GM23338 (cell line): ENCODE measurements at regions not wholly inside any gene's neighbourhood (a gene's known extent, or its start where the extent isn't known, plus 50 kb on each side); places are given as distances from the start of the nearest gene placed in this dataset.

Experiments used
- ATAC-seq: fragments of 200-7000 bp; cut with Tn5 transposase; 3 replicates; pipeline ENCODE4 v1.9.1; 2020
- DNase-seq: peaks from one replicate; pipeline ENCODE4 v3.0.0-alpha.2; 2015; ENCODE audit warnings: low spot score
- H2AFZ ChIP-seq: fragments of 200-600 bp; sonication (generic); 2 replicates; pipeline ENCODE4 v1.8.0; 2016; ENCODE audit warnings: antibody characterized with exemption, mild to moderate bottlenecking, moderate library complexity
- H3F3A ChIP-seq: fragments of 200-600 bp; sonication (generic); replicated peaks from 2 replicates; pipeline ENCODE4 v1.8.0; 2017; ENCODE audit warnings: antibody characterized with exemption, mixed run types, low read depth
- H3K27ac ChIP-seq: fragments of 200-600 bp; sonication (generic); 2 replicates; pipeline ENCODE4 v1.6.1; 2016; ENCODE audit warnings: low read depth
- H3K27me3 ChIP-seq: fragments of 200-600 bp; sonication (generic); 2 replicates; pipeline ENCODE4 v1.8.0; 2016; ENCODE audit warnings: mild to moderate bottlenecking, mixed run types, moderate library complexity; ENCODE audit not compliant: insufficient read depth
- H3K36me3 ChIP-seq: fragments of 200-600 bp; sonication (generic); 2 replicates; pipeline ENCODE4 v1.8.0; 2016; ENCODE audit warnings: mild to moderate bottlenecking; ENCODE audit not compliant: insufficient read depth
- H3K4me1 ChIP-seq: fragments of 200-600 bp; sonication (generic); 2 replicates; pipeline ENCODE4 v1.8.0; 2016; ENCODE audit warnings: mild to moderate bottlenecking, moderate library complexity; ENCODE audit not compliant: insufficient read depth
- H3K4me2 ChIP-seq: fragments of 200-600 bp; sonication (generic); 2 replicates; pipeline ENCODE4 v1.7.1; 2017; ENCODE audit warnings: mixed run types
- H3K4me3 ChIP-seq: fragments of 200-600 bp; sonication (generic); 2 replicates; pipeline ENCODE4 v1.6.1; 2016; ENCODE audit warnings: mixed run types
- H3K79me2 ChIP-seq: fragments of 200-600 bp; sonication (generic); replicated peaks from 2 replicates; pipeline ENCODE4 v1.8.0; 2017; ENCODE audit warnings: mild to moderate bottlenecking; ENCODE audit not compliant: insufficient read depth
- H3K9me2 ChIP-seq: fragments of 200-600 bp; sonication (generic); 2 replicates; pipeline ENCODE4 v1.8.0; 2017; ENCODE audit not compliant: insufficient read depth
- H4K20me1 ChIP-seq: fragments of 200-600 bp; sonication (generic); replicated peaks from 2 replicates; pipeline ENCODE4 v1.8.0; 2017; ENCODE audit warnings: mild to moderate bottlenecking; ENCODE audit not compliant: insufficient read depth
- H3K27ac Mint-ChIP-seq: 2 replicates; pipeline ENCODE4 v1.8.0; 2020; ENCODE audit warnings: inconsistent platforms, mild to moderate bottlenecking, moderate library complexity, mixed read lengths
- H3K27me3 Mint-ChIP-seq: 3 replicates; pipeline ENCODE4 v1.8.0; 2022; ENCODE audit warnings: low read depth, mild to moderate bottlenecking, moderate library complexity, mixed read lengths, inconsistent platforms; ENCODE audit not compliant: insufficient read depth, poor library complexity
- H3K36me3 Mint-ChIP-seq: 3 replicates; pipeline ENCODE4 v1.8.0; 2021; ENCODE audit warnings: low read depth, mild to moderate bottlenecking, inconsistent platforms, moderate library complexity, mixed read lengths
- H3K4me1 Mint-ChIP-seq: 3 replicates; pipeline ENCODE4 v1.8.0; 2020; ENCODE audit warnings: mild to moderate bottlenecking, inconsistent platforms, mixed read lengths
- H3K4me3 Mint-ChIP-seq: 3 replicates; pipeline ENCODE4 v1.8.0; 2021; ENCODE audit warnings: moderate library complexity, mild to moderate bottlenecking, inconsistent platforms, mixed read lengths
- H3K9me3 Mint-ChIP-seq: 3 replicates; pipeline ENCODE4 v1.8.0; 2020; ENCODE audit warnings: moderate library complexity, mild to moderate bottlenecking, inconsistent platforms, mixed read lengths
- CREB1 ChIP-seq: fragments of 250-450 bp; sonication (Bioruptor Pico); IDR thresholded peaks from 2 replicates; pipeline ENCODE4 v1.5.0; 2020; ENCODE audit warnings: low read depth, mild to moderate bottlenecking, moderate library complexity
- ETS1 ChIP-seq: IDR thresholded peaks from 2 replicates; pipeline ENCODE4 v1.6.1; 2016; ENCODE audit warnings: antibody characterized with exemption
- EZH2 ChIP-seq: fragments of 200-600 bp; sonication (generic); IDR thresholded peaks from one replicate; pipeline ENCODE4 v1.8.0; 2017; ENCODE audit warnings: antibody characterized with exemption, mild to moderate bottlenecking, low read depth; ENCODE audit not compliant: unreplicated experiment
- EZH2phosphoT487 ChIP-seq: fragments of 200-600 bp; sonication (generic); IDR thresholded peaks from one replicate; pipeline ENCODE4 v1.8.1; 2018; ENCODE audit warnings: antibody characterized with exemption; ENCODE audit not compliant: unreplicated experiment
- JUNB ChIP-seq: IDR thresholded peaks from one replicate; pipeline ENCODE4 v1.6.1; 2016; ENCODE audit warnings: antibody characterized with exemption; ENCODE audit not compliant: unreplicated experiment
- NANOG ChIP-seq: IDR thresholded peaks from 2 replicates; pipeline ENCODE4 v1.6.1; 2016; ENCODE audit warnings: antibody characterized with exemption, borderline replicate concordance
- POLR2AphosphoS5 ChIP-seq: IDR thresholded peaks from 2 replicates; pipeline ENCODE4 v1.6.1; 2016; ENCODE audit warnings: antibody characterized with exemption, low read depth
- STAT1 ChIP-seq: IDR thresholded peaks from one replicate; pipeline ENCODE4 v1.6.1; 2016; ENCODE audit warnings: antibody characterized with exemption; ENCODE audit not compliant: unreplicated experiment
- ZNF114 ChIP-seq: fragments of 250-450 bp; sonication (Bioruptor Pico); IDR thresholded peaks from 2 replicates; pipeline ENCODE4 v1.5.0; 2020; ENCODE audit warnings: mild to moderate bottlenecking, moderate library complexity
- ZNF331 ChIP-seq: fragments of 250-450 bp; sonication (Bioruptor Pico); IDR thresholded peaks from 2 replicates; pipeline ENCODE4 v1.5.0; 2020; ENCODE audit warnings: low read depth, mild to moderate bottlenecking, moderate library complexity
- TF ChIP-seq, protein P1 (sequence below): fragments of 250-450 bp; sonication (Bioruptor Pico); IDR thresholded peaks from 2 replicates; pipeline ENCODE4 v1.5.0; 2020; ENCODE audit warnings: mild to moderate bottlenecking, moderate library complexity
- TF ChIP-seq, protein P2 (sequence below), 2 experiments: fragments of 200-600 bp in 1 of 2; sonication (generic) in 1 of 2; conservative IDR thresholded peaks; 2 replicates each; pipeline versions ENCODE4 v1.5.1 to v1.6.1; 2016 to 2017; ENCODE audit warnings: antibody characterized with exemption in 2 of 2, low read depth in 2 of 2, mild to moderate bottlenecking in 2 of 2, moderate library complexity in 1 of 2

DNA sequence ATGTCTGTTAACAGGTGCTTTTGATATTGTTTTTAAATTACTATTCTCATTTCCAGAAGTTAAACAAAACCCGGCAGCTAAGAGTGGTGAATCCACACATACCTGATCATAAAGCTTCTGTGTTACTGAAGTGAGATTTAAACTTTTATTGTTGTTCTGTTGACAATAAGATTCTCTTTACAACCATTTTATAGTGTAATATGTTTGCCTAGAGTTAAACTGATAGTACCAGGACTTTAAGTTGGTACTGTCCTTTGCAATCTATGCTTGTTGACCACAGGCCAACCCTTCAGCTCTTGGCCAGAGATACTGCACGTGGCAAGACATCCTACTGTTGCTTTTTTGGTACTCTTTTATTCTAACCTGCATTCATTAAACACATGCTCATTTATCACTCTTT lies 806.2 kb downstream of the MTRR start:
- no peak overlapping the region for H2AFZ ChIP-seq
- H3K9me2 ChIP-seq: no peaks in the 10 kb centered on the region; the same call in 1 of the 2 replicates
- no peak overlapping the region for H3K4me3 ChIP-seq
- Mint-ChIP-seq H3K4me3 (no peak overlapping the region), H3K27ac (no peak overlapping the region), H3K36me3 (no peaks in the 10 kb centered on the region), H3K4me1 (0 out of 3 replicates have a peak, but pooled peaks cover 3% of the 10 kb centered on the region), H3K9me3 (no peaks in the 10 kb centered on the region), H3K27me3 (no peaks in the 10 kb centered on the region)
- ATAC-seq (no peak), DNase-seq (no peak)
- no peaks in the 10 kb centered on the region for H3K4me1 ChIP-seq
- TF ChIP-seq ETS1 (no peak), NANOG (no peak), ZNF331 (CRISPR knock-in tag) (no peak), STAT1 (no peak), POLR2AphosphoS5 (no peak), JUNB (no peak)
- no peaks in the 10 kb centered on the region; the same call in 1 of the 2 replicates for H4K20me1 ChIP-seq
- H3F3A ChIP-seq: no peaks in the 10 kb centered on the region
- H3K27ac ChIP-seq: no peak overlapping the region
- H3K36me3 ChIP-seq: no peaks in the 10 kb centered on the region
- no peaks in the 10 kb centered on the region for H3K79me2 ChIP-seq
- H3K27me3 ChIP-seq: no peaks in the 10 kb centered on the region
- H3K4me2 ChIP-seq: no peak overlapping the region

GRCh38 chr5:8676695-8677094 lies 807.7 kb downstream of the MTRR start:
- Histone ChIP-seq H3K36me3 (no peaks in the 10 kb centered on the region), H3K27ac (no peak overlapping the region), H3K4me3 (no peak overlapping the region), H3F3A (no peaks in the 10 kb centered on the region), H3K9me2 (no peaks in the 10 kb centered on the region; the same call in 1 of the 2 replicates), H3K79me2 (no peaks in the 10 kb centered on the region), H4K20me1 (no peaks in the 10 kb centered on the region; the same call in 1 of the 2 replicates), H3K27me3 (no peaks in the 10 kb centered on the region), H3K4me1 (no peaks in the 10 kb centered on the region), H3K4me2 (no peak overlapping the region), H2AFZ (no peak overlapping the region)
- DNase-seq (no peak), ATAC-seq (no peak)
- H3K27ac Mint-ChIP-seq: no peak overlapping the region; the same call in 1 of the 2 replicates
- no peaks in the 10 kb centered on the region for H3K4me1 Mint-ChIP-seq
- H3K9me3 Mint-ChIP-seq: no peaks in the 10 kb centered on the region
- no peak overlapping the region for H3K4me3 Mint-ChIP-seq
- no peaks in the 10 kb centered on the region for H3K36me3 Mint-ChIP-seq
- H3K27me3 Mint-ChIP-seq: no peaks in the 10 kb centered on the region
- TF ChIP-seq ZNF114 (CRISPR knock-in tag): no peak
- no peak for TF ChIP-seq CREB1
- TF ChIP-seq EZH2: no peak
- TF ChIP-seq JUNB: no peak
- no peak for TF ChIP-seq EZH2phosphoT487
- TF ChIP-seq STAT1: no peak
- TF ChIP-seq, protein P1, sequence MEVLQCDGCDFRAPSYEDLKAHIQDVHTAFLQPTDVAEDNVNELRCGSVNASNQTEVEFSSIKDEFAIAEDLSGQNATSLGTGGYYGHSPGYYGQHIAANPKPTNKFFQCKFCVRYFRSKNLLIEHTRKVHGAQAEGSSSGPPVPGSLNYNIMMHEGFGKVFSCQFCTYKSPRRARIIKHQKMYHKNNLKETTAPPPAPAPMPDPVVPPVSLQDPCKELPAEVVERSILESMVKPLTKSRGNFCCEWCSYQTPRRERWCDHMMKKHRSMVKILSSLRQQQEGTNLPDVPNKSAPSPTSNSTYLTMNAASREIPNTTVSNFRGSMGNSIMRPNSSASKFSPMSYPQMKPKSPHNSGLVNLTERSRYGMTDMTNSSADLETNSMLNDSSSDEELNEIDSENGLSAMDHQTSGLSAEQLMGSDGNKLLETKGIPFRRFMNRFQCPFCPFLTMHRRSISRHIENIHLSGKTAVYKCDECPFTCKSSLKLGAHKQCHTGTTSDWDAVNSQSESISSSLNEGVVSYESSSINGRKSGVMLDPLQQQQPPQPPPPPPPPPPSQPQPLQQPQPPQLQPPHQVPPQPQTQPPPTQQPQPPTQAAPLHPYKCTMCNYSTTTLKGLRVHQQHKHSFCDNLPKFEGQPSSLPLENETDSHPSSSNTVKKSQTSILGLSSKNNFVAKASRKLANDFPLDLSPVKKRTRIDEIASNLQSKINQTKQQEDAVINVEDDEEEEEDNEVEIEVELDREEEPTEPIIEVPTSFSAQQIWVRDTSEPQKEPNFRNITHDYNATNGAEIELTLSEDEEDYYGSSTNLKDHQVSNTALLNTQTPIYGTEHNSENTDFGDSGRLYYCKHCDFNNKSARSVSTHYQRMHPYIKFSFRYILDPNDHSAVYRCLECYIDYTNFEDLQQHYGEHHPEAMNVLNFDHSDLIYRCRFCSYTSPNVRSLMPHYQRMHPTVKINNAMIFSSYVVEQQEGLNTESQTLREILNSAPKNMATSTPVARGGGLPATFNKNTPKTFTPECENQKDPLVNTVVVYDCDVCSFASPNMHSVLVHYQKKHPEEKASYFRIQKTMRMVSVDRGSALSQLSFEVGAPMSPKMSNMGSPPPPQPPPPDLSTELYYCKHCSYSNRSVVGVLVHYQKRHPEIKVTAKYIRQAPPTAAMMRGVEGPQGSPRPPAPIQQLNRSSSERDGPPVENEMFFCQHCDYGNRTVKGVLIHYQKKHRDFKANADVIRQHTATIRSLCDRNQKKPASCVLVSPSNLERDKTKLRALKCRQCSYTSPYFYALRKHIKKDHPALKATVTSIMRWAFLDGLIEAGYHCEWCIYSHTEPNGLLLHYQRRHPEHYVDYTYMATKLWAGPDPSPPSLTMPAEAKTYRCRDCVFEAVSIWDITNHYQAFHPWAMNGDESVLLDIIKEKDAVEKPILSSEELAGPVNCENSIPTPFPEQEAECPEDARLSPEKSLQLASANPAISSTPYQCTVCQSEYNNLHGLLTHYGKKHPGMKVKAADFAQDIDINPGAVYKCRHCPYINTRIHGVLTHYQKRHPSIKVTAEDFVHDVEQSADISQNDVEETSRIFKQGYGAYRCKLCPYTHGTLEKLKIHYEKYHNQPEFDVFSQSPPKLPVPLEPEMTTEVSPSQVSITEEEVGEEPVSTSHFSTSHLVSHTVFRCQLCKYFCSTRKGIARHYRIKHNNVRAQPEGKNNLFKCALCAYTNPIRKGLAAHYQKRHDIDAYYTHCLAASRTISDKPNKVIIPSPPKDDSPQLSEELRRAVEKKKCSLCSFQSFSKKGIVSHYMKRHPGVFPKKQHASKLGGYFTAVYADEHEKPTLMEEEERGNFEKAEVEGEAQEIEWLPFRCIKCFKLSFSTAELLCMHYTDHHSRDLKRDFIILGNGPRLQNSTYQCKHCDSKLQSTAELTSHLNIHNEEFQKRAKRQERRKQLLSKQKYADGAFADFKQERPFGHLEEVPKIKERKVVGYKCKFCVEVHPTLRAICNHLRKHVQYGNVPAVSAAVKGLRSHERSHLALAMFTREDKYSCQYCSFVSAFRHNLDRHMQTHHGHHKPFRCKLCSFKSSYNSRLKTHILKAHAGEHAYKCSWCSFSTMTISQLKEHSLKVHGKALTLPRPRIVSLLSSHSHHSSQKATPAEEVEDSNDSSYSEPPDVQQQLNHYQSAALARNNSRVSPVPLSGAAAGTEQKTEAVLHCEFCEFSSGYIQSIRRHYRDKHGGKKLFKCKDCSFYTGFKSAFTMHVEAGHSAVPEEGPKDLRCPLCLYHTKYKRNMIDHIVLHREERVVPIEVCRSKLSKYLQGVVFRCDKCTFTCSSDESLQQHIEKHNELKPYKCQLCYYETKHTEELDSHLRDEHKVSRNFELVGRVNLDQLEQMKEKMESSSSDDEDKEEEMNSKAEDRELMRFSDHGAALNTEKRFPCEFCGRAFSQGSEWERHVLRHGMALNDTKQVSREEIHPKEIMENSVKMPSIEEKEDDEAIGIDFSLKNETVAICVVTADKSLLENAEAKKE (CRISPR knock-in tag): no peak
- no peak for TF ChIP-seq ZNF331 (CRISPR knock-in tag)
- TF ChIP-seq, protein P2, sequence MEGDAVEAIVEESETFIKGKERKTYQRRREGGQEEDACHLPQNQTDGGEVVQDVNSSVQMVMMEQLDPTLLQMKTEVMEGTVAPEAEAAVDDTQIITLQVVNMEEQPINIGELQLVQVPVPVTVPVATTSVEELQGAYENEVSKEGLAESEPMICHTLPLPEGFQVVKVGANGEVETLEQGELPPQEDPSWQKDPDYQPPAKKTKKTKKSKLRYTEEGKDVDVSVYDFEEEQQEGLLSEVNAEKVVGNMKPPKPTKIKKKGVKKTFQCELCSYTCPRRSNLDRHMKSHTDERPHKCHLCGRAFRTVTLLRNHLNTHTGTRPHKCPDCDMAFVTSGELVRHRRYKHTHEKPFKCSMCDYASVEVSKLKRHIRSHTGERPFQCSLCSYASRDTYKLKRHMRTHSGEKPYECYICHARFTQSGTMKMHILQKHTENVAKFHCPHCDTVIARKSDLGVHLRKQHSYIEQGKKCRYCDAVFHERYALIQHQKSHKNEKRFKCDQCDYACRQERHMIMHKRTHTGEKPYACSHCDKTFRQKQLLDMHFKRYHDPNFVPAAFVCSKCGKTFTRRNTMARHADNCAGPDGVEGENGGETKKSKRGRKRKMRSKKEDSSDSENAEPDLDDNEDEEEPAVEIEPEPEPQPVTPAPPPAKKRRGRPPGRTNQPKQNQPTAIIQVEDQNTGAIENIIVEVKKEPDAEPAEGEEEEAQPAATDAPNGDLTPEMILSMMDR (conservative IDR thresholded peaks at IDR 0.05; ENCODE audit: low read depth in 2 of 2): no peak
- TF ChIP-seq NANOG: no peak
- TF ChIP-seq ETS1: no peak
- TF ChIP-seq POLR2AphosphoS5: no peak
